ENCODE measurements at regions not wholly inside any gene's neighbourhood (a gene's known extent, or its start where the extent isn't known, plus 50 kb on each side); places are given as distances from the start of the nearest gene placed in this dataset.

GRCh38 chr5:74355041-74355824 lies 285.3 kb downstream of the ENC1 start:
- TF ChIP-seq, protein P1, sequence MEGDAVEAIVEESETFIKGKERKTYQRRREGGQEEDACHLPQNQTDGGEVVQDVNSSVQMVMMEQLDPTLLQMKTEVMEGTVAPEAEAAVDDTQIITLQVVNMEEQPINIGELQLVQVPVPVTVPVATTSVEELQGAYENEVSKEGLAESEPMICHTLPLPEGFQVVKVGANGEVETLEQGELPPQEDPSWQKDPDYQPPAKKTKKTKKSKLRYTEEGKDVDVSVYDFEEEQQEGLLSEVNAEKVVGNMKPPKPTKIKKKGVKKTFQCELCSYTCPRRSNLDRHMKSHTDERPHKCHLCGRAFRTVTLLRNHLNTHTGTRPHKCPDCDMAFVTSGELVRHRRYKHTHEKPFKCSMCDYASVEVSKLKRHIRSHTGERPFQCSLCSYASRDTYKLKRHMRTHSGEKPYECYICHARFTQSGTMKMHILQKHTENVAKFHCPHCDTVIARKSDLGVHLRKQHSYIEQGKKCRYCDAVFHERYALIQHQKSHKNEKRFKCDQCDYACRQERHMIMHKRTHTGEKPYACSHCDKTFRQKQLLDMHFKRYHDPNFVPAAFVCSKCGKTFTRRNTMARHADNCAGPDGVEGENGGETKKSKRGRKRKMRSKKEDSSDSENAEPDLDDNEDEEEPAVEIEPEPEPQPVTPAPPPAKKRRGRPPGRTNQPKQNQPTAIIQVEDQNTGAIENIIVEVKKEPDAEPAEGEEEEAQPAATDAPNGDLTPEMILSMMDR (conservative IDR thresholded peaks at IDR 0.05; ENCODE audit: low read length) = no peak
- no peak for TF ChIP-seq EZH2phosphoT487 (IDR thresholded peaks at IDR 0.05; ENCODE audit: borderline replicate concordance)

Data from Loucy (cell line).